Umbilical cord (tissue), 1 donor: ENCODE measurements at regions not wholly inside any gene's neighbourhood (a gene's known extent, or its start where the extent isn't known, plus 50 kb on each side); places are given as distances from the start of the nearest gene placed in this dataset.

ENCODE experiments used
- DNase-seq: peaks from one replicate; pipeline ENCODE4 v3.0.0-alpha.2; 2015; ENCODE audit warnings: low spot score

DNA sequence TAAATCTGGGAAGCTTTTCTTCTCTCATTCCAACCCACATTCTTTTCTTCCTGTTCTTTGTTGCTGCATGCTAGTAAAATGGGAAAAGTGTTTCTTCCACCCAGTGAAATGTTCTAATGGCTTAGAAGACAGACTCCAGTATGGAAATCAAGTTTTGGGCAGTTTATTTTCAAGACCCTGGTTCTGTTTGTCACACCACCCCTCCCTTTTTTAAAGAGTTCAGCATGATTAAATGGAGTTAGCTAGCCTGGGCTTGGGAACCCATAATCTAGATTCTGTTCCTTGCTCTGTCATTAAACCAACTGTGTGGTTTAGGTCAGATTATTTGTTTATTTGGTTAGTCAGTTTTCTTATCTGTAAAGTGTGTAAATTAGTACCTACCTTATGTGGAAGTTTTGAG is 151.8 kb upstream of the NT5C1B start:
- DNase-seq, result no peak

DNA sequence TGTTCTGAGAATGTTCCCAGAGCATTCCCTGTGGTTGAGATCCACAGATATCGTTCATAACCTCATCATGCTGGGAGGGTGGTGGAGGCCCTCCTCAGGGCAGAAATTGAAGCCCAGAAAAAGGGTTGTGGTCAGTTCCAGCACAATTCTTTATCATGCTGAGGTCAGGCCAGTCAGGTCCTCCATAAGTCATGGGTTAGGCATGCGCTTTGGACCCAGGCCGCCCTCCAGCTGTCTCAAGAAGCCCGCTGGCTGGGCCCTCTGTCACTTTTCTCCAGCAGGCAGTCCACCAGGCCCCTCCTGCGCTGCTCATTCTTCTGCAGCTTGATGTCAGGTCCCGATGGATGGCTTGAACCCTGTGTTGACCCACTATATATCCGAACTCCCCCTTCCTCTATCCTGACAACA is 151.1 kb upstream of the NT5C1B start:
- no peak for DNase-seq

DNA sequence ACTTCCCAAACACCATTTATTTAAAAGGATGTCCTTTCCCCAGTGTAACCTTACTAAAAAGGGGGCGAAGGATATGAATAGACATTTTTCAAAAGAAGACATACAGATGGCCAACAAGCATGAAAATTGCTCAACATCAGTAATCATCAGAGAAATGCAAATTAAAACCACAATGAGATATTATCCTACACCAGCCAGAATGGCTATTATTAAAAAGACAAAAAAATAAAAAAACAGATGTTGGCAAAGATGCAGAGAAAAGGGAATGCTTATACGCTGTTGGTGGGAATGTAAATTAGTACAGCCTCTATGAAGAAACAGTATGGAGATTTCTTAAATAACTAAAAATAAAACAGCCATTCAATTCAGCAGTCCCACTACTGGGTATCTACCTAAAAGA is 142.3 kb upstream of the NT5C1B start:
- no peak for DNase-seq

DNA sequence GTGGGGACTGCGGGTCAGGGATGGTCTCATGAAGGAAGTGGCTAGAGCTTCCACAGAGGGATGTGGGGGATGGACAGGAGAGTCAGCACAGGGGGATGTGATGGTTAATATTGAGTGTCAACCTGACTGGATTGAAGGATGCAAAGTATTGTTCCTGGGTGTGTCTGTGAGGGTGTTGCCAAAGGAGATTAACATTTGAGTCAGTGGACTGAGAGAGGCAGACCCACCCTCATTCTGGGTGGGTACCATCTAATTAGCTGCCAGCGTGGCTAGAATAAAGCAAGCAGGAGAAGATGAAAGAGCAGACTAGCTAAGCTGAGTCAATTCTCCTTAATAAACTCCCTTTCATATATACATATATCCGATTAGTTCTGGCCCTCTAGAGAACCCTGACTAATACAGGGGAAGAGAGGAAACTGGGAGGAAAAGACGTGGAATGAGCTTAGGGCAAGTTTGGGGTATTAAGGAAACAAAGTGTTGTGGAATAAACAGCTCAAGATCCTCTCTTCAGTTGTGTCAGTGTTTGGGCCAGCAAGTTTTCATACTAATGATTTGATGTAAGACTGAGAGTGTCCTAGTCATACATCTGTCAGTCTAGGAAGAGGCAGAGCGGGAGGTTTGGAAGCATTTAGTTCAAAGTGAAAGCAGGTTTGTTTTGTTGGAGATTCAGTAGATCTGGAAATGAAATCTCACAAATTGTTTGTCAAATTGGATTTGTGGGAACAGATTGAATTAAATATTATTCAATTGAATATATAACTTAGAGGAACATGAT is 135.2 kb upstream of the NT5C1B start:
- DNase-seq, result no peak

DNA sequence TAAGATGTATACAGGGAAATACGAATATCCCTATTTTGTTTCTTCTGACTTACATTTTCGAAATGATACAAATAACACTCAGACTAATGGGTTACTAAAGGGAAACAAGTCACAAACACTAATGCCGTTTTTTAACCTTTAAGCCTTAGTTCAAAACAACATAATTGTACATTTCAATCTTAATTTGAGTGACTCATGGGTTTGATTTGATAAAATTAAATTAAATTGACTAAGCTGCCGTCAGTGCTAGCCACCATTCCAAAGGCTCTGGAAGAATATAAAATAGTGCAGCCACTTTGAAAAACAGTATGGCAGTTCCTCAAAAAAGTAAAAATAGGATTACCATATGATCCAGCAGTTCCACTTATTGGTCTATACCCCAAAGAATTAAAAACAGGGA is 133.8 kb upstream of the NT5C1B start:
- DNase-seq, result no peak

DNA sequence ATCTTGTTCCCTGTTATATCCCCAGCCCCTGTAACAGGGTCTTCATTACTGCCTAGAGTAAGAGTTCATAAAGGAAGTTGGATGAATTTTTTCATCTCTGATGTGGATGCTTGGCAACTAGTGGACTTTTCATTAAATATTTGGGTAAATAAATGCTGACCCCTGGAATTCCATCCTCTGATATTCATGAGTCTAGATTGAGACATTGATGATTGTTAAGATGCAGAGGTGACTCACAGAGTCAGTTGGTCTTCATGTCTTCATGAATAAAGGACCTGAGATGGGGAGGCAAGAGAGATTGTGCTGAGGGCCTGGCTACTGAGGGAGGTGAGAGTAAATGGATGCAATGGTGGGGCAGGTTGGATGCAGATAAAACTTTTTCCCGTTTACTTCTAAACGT is 132.7 kb upstream of the NT5C1B start:
- no peak for DNase-seq

DNA sequence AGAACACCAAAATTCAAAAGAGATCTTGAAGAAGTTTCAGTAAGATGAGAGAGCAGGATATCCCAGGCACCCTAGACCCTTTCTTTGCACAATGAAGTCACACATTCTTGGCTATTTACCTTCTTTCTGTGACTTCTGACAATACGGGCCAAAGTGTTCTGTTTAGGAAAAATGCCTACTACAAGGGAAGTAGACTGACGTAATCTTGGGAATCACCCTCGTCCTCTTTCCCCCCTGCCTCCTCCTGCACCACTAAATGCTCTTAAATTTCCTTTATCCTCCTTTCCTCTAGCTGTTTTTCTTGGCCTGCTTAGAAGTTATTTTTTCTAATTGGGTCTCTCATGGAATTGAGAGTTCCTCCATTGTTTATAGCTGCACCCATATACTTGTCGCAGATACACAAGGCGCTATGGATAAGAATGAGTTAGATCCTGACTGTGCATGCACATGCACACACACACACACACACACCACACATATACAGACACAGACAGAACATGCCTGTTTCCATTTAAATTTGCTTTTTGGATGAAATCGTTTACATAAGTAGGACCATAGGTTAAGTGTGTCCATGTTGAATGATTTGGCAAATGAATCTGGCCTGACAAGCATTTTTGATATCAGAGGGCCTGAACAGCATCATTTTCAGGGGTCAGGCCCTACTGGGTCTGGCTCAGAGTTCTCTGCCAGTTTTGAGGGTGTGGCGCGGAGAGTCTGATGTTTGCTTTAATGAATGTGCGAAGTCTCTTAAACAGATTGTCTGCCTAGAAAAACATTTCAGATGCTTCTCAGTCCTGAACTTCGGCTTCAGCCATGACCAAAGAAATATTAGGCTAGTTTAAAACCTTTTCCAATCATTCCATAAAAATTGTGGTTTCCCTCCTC is 131.9 kb upstream of the NT5C1B start:
- DNase-seq, result peak; percentile 44

DNA sequence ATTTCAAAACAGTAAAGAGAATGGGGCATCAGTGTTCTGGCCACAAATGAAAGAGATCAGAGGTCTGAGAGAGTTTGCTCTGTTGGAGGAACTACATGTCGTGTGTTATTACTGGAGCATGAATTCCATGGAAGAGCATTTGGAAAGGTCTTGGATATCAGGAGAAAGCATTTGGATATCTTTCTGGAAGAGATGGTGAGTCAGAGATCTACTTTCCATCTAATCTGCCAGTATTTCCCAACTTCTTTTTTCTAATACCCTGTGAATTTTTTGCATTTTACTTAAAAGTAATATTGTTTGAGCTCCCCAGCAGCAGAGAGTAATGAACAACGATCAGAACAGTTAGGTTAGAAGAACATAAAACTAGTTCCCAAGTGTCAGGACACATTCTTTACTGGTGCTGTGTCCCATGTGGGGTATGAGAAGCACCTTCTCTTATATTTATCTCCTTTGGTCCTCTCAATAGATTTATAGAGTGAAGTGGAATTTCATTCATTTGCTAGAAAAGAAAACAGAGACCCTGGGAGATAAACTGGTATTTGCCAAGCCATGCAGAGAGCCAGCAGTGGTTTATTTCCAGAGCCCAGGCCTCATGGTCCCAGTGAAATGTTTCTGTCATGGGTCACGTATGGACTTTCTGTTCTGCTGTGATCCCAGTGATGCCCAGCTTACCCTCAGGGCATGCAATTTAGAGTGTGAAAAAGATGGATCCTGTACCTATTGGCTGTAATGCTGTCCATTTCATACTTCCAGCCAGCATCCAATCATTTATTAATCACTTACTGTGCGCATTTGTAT is 130.8 kb upstream of the NT5C1B start:
- peak; percentile 79 for DNase-seq

DNA sequence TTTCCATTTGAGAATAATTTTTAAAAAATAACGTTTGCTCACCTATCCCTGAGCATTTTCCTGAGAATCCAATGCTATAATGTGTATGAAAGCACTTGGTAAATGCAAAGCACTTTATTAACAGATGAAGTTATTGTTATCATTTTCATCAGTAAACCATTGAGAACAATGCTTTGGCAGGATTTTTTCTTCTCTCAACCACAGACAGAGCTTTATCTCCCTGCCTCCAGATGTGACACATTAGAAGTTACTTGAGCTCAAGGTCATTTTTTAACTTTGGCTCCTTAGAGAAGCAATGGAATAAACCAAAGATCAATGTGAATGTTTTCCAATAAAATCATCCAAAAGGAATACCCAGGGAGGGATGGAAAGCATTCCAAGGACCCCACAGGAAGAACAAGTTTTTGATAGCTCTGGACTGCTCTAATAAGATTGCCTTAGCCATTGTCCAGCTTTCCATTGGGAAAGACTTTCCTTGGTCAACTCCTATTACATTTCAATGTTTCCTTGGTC is 118.9 kb upstream of the NT5C1B start:
- DNase-seq, result no peak

DNA sequence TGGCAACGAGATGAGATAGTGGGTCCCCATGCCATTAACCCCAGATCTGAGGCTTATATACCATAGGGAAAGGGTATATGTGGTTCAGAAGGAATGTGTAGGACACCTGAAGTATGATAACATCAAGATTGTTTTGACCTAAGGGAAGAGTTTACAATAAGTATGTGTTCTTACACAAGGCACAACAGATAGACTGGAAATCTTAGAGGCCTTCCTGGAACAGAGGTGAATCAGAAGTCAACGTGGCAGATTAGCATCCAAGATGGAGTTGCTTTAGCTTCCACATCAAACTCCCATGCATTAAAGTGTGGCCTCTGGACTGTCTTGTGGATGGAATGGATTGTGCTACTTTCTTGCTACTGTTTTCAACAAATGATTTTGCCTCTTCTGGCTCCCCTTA is 116.6 kb upstream of the NT5C1B start:
- no peak for DNase-seq

DNA sequence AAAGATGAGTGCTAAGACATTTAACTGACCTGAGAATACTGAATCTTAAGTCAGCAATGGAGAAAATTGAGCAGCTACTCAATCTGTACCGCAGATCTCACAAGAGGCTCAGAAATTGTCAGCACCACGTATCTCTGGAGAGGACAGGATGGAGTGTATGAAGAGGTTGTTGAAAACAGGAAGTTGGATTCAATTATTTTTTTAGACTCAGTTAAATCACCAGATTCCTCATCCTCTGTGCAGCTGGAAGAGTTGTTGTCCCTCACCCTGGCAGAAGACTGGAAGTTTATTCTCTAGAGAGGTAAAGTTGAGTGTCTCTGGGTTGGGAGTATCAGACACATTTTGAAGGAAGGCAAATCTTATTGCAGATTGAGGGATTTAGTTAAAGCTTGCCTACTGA is 114.9 kb upstream of the NT5C1B start:
- no peak for DNase-seq

DNA sequence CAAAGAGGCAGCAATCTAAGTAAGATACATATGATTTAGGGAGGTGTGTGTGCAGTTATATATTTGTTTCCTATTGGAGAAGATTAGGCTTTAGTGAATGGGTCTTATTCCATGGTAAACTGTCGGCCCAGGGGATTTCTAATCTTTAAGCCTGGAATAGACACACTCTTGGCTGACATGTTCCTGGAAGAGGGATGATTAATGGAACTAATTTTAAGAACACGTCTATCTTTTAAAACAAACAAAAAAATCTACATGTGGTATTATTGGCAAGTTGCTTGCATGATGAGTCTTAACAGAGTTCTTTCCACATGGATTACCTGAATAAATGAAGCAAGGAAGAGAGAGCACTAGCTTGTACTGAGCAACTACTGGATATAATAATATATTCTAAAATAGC is 114.2 kb upstream of the NT5C1B start:
- no peak for DNase-seq

DNA sequence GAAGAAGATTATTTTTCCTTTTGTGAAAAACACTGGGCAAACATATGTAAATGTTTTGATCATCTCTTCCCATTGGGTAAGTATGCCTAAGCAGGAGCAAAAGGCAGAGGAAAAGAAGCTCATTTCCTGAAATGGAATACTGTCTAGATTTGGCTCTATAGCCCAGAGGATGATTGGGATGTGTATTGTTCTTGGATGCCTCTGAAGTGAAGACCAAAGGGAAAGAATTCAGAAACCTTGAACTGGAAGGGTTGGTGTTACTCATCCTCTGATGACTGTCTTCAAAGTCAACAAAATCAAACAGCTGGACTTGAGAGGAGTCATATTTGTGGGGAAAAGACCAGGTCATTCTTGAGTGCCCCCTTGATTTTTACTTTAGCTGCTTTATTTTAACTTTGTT is 112.6 kb upstream of the NT5C1B start:
- no peak for DNase-seq

DNA sequence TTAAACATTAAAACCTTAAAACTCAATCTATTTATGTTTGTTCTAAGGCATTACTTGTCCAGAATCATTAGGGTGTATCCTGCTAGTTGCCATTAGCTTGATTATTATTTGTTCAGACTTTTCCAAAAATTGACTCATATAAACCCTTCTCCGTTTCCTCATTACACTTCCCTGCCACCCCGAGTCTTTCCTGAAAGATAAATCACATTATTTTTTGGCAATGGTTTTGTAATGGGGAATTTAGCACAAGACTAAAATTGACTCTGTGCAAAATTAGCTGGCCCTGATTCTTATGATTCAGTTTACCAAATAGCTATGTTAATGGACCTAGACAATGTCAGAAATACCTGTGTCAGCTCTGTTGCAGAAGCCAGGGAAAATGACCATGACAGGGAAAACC is 112.2 kb upstream of the NT5C1B start:
- no peak for DNase-seq

DNA sequence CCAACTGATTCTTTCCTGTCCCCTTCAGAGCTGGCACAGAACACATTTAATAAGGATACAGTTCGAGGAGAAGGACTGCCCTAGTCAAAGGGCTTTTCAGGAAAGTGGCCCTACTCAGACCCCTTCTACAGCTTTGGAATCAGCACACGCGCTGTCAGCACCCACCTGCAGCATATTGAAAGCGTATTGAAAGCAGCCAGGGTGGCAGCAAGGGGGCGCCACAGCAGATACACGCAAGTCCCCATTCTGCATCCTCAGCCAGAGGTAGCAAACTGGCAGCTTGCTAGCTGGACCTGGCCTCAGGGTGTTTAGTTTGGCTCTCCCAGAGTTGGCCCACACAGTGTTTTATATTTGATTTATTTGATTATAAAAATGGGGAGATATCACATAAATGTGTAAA is 101.0 kb upstream of the NT5C1B start:
- no peak for DNase-seq

DNA sequence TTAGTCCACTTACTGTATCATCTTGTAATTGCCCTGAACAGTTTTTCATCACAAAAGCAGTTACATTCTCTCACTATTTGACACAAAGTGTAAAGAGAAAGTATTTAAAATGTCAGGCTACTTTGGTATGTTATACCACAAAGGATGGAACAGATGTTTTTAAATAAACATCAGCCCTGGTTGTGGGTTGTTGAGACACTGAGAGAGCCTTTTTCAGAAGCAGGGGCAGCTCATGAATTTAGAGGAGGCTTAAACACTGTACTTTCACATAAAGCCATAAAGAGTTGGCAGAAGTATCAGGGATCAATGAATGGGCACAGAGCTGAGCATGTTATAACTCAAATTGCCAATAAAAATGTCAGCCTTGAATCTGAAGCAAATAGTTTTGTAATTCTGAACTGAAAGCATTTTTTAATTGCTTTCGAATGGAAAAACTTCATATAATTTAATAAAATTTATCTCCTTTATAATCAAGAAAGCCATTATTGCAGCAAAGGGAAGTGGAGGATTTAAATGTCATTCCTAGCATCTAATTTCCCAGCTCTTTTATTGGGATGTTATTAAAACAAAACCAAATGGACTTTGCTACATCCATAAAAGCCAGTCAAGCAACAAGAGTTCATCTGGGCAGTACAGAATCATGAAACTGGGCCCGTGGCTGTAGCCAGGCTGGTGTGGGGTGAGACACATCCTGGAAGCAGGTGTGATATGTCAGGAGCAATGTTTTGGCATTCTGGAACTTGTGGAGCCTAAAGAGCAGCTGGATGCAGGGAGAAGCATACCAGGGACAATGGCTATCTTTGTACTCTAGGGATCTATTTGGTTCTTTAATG is 95.1 kb upstream of the NT5C1B start:
- DNase-seq, result peak; percentile 78

DNA sequence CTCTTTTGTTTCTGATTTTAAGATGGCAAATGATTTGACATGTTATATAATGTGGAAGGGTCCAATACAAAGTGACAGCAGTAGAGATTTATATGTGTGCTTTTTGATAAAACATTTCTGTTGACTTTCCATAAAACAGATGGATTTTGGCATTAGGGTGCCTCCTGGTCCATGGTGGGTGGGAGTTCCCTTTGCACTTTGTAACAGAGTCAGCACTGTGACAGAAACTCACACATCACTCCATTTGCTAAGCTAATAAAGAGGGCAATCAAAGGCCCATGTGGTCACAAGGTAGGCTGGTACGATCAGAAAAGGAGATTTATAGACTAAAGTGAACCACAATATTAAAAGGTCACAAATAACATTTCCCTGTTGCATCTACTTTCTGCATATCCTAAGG is 93.3 kb upstream of the NT5C1B start:
- DNase-seq, result no peak

DNA sequence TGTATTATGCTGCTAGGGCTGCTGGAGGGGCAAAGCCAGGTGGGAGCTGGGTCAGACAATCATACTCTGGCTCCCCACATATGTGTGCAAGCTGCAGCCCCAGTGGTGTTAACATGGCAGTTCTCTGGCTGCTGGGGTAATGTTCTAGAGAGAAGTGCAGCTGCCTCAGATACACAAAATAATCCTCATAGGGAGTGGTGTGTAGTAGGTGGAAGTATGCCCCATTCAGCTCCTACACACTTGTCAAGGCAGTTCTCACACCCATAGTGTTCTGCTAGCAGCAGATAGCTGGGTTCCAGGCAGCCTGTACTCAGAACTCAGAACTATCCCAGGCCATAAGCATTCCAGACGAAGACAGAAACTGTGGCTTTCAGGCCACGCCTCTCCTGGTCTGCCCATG is 87.9 kb upstream of the NT5C1B start:
- no peak for DNase-seq

DNA sequence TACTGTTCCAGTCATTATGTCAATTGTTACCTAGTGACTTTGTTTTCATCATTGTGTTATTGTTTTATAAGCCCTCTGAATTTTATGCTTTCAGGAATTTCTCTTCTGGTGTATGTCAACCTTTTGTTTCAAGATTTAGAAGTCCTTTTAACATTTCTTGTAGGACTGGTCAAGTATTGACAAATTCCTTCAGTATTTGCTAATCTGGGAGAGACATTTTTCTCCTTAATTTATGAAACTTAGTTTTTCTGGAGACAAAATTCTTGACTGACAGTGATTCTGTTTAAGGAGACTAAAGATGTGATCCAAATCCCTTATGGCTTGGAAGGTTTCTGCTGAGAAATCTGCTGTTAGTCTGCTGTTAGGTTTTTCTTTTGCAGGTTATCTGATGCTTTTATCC is 84.9 kb upstream of the NT5C1B start:
- no peak for DNase-seq

DNA sequence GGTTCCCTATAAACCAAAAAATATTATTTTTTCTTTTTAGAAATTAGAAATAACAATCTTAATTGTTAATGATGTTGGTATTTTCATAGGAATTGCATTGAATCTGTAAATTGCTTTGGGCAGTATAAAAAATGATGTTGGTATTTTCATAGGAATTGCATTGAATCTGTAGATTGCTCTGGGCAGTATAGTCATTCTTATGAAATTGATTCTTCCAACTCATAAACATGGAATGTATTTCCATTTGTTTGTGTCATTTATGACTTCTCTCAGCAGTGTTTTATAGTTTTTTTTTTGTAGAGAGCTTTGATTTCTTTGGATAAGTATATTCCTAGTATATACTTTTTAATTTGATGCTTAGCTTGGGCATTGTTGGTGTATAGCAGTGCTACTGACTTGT is 82.0 kb upstream of the NT5C1B start:
- DNase-seq, result no peak

DNA sequence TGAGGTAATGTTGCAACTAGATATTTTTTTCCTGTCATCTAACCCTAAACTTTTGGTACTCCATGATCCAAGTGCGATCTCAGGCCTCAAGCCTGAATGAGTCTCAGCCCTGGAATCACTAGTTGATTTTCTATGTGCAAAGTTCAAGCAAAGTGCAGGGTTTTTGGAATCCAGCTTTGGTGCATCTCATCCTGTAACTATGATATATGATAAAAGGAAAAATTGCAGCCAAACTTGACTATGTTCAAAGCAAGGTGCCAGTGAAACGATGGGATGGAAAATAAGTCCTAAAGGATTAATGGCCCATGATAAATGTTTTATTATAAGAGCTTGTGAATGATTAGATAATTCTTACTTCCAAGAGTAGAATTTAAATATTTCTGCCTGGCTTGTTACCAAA is 78.9 kb upstream of the NT5C1B start:
- peak; percentile 58 for DNase-seq
